GM23338 (cell line): ENCODE measurements at regions not wholly inside any gene's neighbourhood (a gene's known extent, or its start where the extent isn't known, plus 50 kb on each side); places are given as distances from the start of the nearest gene placed in this dataset.

Source experiments
- CREB1 ChIP-seq: fragments of 250-450 bp; sonication (Bioruptor Pico); IDR thresholded peaks from 2 replicates; pipeline ENCODE4 v1.5.0; 2020; ENCODE audit warnings: low read depth, mild to moderate bottlenecking, moderate library complexity
- EZH2 ChIP-seq: fragments of 200-600 bp; sonication (generic); IDR thresholded peaks from one replicate; pipeline ENCODE4 v1.8.0; 2017; ENCODE audit warnings: antibody characterized with exemption, mild to moderate bottlenecking, low read depth; ENCODE audit not compliant: unreplicated experiment
- POLR2AphosphoS5 ChIP-seq: IDR thresholded peaks from 2 replicates; pipeline ENCODE4 v1.6.1; 2016; ENCODE audit warnings: antibody characterized with exemption, low read depth
- ZNF114 ChIP-seq: fragments of 250-450 bp; sonication (Bioruptor Pico); IDR thresholded peaks from 2 replicates; pipeline ENCODE4 v1.5.0; 2020; ENCODE audit warnings: mild to moderate bottlenecking, moderate library complexity
- TF ChIP-seq, protein P1 (sequence below): IDR thresholded peaks from one replicate; pipeline ENCODE4 v1.6.1; 2018; ENCODE audit warnings: antibody characterized with exemption; ENCODE audit not compliant: unreplicated experiment
- TF ChIP-seq, protein P2 (sequence below), 2 experiments: fragments of 200-600 bp in 1 of 2; sonication (generic) in 1 of 2; conservative IDR thresholded peaks; 2 replicates each; pipeline versions ENCODE4 v1.5.1 to v1.6.1; 2016 to 2017; ENCODE audit warnings: antibody characterized with exemption in 2 of 2, low read depth in 2 of 2, mild to moderate bottlenecking in 2 of 2, moderate library complexity in 1 of 2

DNA sequence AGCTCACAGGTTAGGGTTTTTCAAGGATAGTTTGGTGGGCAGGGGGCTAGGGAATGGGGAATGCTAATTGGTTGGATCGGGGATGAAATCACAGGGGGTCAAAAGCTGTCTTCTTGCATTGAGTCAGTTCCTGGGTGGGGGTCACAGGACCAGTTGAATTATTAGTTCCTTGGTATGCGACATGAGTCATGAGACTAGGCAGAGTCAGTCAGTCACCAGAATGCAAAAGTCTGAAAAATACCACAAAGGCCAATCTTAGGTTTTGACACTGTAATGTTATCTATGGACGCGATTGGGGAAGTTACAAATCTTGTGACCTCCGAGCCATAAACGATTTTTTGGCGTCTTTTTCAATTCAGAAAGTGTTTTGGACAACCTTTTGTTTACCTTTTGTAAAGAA, 101.2 kb downstream of the ZNF519 start:
- TF ChIP-seq, protein P1, sequence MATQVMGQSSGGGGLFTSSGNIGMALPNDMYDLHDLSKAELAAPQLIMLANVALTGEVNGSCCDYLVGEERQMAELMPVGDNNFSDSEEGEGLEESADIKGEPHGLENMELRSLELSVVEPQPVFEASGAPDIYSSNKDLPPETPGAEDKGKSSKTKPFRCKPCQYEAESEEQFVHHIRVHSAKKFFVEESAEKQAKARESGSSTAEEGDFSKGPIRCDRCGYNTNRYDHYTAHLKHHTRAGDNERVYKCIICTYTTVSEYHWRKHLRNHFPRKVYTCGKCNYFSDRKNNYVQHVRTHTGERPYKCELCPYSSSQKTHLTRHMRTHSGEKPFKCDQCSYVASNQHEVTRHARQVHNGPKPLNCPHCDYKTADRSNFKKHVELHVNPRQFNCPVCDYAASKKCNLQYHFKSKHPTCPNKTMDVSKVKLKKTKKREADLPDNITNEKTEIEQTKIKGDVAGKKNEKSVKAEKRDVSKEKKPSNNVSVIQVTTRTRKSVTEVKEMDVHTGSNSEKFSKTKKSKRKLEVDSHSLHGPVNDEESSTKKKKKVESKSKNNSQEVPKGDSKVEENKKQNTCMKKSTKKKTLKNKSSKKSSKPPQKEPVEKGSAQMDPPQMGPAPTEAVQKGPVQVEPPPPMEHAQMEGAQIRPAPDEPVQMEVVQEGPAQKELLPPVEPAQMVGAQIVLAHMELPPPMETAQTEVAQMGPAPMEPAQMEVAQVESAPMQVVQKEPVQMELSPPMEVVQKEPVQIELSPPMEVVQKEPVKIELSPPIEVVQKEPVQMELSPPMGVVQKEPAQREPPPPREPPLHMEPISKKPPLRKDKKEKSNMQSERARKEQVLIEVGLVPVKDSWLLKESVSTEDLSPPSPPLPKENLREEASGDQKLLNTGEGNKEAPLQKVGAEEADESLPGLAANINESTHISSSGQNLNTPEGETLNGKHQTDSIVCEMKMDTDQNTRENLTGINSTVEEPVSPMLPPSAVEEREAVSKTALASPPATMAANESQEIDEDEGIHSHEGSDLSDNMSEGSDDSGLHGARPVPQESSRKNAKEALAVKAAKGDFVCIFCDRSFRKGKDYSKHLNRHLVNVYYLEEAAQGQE: no peak
- TF ChIP-seq, protein P2, sequence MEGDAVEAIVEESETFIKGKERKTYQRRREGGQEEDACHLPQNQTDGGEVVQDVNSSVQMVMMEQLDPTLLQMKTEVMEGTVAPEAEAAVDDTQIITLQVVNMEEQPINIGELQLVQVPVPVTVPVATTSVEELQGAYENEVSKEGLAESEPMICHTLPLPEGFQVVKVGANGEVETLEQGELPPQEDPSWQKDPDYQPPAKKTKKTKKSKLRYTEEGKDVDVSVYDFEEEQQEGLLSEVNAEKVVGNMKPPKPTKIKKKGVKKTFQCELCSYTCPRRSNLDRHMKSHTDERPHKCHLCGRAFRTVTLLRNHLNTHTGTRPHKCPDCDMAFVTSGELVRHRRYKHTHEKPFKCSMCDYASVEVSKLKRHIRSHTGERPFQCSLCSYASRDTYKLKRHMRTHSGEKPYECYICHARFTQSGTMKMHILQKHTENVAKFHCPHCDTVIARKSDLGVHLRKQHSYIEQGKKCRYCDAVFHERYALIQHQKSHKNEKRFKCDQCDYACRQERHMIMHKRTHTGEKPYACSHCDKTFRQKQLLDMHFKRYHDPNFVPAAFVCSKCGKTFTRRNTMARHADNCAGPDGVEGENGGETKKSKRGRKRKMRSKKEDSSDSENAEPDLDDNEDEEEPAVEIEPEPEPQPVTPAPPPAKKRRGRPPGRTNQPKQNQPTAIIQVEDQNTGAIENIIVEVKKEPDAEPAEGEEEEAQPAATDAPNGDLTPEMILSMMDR (conservative IDR thresholded peaks at IDR 0.05; ENCODE audit: low read depth in 2 of 2): no peak
- TF ChIP-seq EZH2 (no peak), POLR2AphosphoS5 (no peak), ZNF114 (CRISPR knock-in tag) (no peak), CREB1 (CRISPR knock-in tag) (no peak)
